Mesendoderm (in vitro differentiated cells): ENCODE measurements at regions not wholly inside any gene's neighbourhood (a gene's known extent, or its start where the extent isn't known, plus 50 kb on each side); places are given as distances from the start of the nearest gene placed in this dataset.

ENCODE experiments used
- DNase-seq: peaks from one replicate; pipeline ENCODE4 v3.0.0; 2013
- H2AK5ac ChIP-seq: 2 replicates; pipeline ENCODE4 v1.6.1; 2013; ENCODE audit warnings: low read length, inconsistent platforms
- H2BK120ac ChIP-seq: 2 replicates; pipeline ENCODE4 v1.6.1; 2013; ENCODE audit warnings: low read depth, mild to moderate bottlenecking, low read length, moderate library complexity, mixed read lengths
- H2BK15ac ChIP-seq: replicated peaks from 2 replicates; pipeline ENCODE4 v1.6.1; 2013; ENCODE audit warnings: low read depth, mild to moderate bottlenecking, moderate library complexity
- H2BK5ac ChIP-seq: 2 replicates; pipeline ENCODE4 v1.6.1; 2013; ENCODE audit warnings: low read length, inconsistent platforms
- H3K18ac ChIP-seq: 2 replicates; pipeline ENCODE4 v1.6.1; 2013; ENCODE audit warnings: mild to moderate bottlenecking, low read length, mixed read lengths
- H3K23ac ChIP-seq: one replicate; pipeline ENCODE4 v1.6.1; 2013; ENCODE audit warnings: low read length
- H3K27ac ChIP-seq: 2 replicates; pipeline ENCODE4 v1.5.1; 2013; ENCODE audit warnings: low read depth, mild to moderate bottlenecking, inconsistent platforms, low read length, moderate library complexity
- H3K27me3 ChIP-seq: 2 replicates; pipeline ENCODE4 v1.6.1; 2013; ENCODE audit warnings: low read length, control low read depth, mild to moderate bottlenecking, inconsistent platforms; ENCODE audit not compliant: insufficient read depth, poor library complexity
- H3K36me3 ChIP-seq: 2 replicates; pipeline ENCODE4 v1.6.1; 2013; ENCODE audit warnings: low read length, inconsistent platforms; ENCODE audit not compliant: control insufficient read depth, insufficient read depth
- H3K4ac ChIP-seq: one replicate; pipeline ENCODE4 v1.6.1; 2013; ENCODE audit warnings: low read depth, mild to moderate bottlenecking, low read length, moderate library complexity
- H3K4me1 ChIP-seq: 2 replicates; pipeline ENCODE4 v1.6.1; 2013; ENCODE audit warnings: low read depth, low read length, inconsistent platforms; ENCODE audit not compliant: control insufficient read depth
- H3K4me2 ChIP-seq: 2 replicates; pipeline ENCODE4 v1.6.1; 2013; ENCODE audit warnings: low read length
- H3K4me3 ChIP-seq: 2 replicates; pipeline ENCODE4 v1.5.1; 2013; ENCODE audit warnings: mild to moderate bottlenecking, low read length
- H3K56ac ChIP-seq: one replicate; pipeline ENCODE4 v1.6.1; 2013; ENCODE audit warnings: low read length
- H3K79me1 ChIP-seq: 2 replicates; pipeline ENCODE4 v1.6.1; 2013; ENCODE audit warnings: low read length, inconsistent platforms
- H3K79me2 ChIP-seq: 2 replicates; pipeline ENCODE4 v1.6.1; 2013; ENCODE audit warnings: mild to moderate bottlenecking, low read length; ENCODE audit not compliant: control insufficient read depth, insufficient read depth
- H3K9ac ChIP-seq: 2 replicates; pipeline ENCODE4 v1.6.1; 2013; ENCODE audit warnings: low read length, inconsistent platforms
- H4K5ac ChIP-seq: one replicate; pipeline ENCODE4 v1.6.1; 2013; ENCODE audit warnings: low read length
- H4K8ac ChIP-seq: one replicate; pipeline ENCODE4 v1.6.1; 2013; ENCODE audit warnings: low read depth, mild to moderate bottlenecking, control low read depth, low read length, moderate library complexity
- WGBS: extraction: QIAGEN DNeasy Blood & Tissue Kit; methylation state at CpG from one replicate; pipeline ENCODE4 v1.1.7; 2013; ENCODE audit warnings: low lambda C conversion rate, missing lambda C conversion rate; ENCODE audit not compliant: insufficient coverage; ENCODE audit errors: extremely low coverage; 5-methylcytosine and 5-hydroxymethylcytosine counted together

DNA sequence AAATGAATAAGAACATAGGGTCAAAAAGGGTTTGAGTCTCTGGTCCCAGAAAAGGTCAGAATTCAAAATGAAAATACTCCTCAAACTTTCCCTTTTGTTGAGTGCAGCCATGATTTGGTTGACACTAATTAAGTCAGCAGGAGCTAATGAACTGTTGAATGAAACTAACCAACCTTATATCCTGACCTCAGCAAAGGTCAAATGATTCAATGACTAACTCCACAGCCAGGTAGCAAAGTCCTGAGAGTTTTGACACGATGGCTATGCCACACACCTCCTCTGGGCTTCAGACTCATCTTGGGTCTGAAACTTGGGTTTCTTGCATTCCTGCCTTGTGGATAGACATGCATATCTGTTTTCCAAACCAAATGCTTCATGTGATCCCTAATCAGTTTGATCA, 172.3 kb downstream of the INO80D start:
- no peak overlapping the region for H3K23ac ChIP-seq
- H3K18ac ChIP-seq, result no peak overlapping the region
- H3K4ac ChIP-seq, result no peak overlapping the region
- no peak overlapping the region for H3K4me2 ChIP-seq
- H4K5ac ChIP-seq, result no peak overlapping the region
- H3K27ac ChIP-seq, result no peak overlapping the region
- H3K56ac ChIP-seq, result no peak overlapping the region
- no peak overlapping the region for H2BK5ac ChIP-seq
- H3K4me3 ChIP-seq, result no peak overlapping the region
- no peak overlapping the region for H2AK5ac ChIP-seq
- no peaks in the 10 kb centered on the region for H3K4me1 ChIP-seq
- no peak overlapping the region for H3K9ac ChIP-seq
- H3K36me3 ChIP-seq, result no peaks in the 10 kb centered on the region
- no CpG with 5 or more reads among the region's 1 CpG for WGBS
- no peak overlapping the region for H2BK120ac ChIP-seq
- H3K79me1 ChIP-seq, result no peaks in the 10 kb centered on the region
- no peaks in the 10 kb centered on the region for H3K79me2 ChIP-seq
- H4K8ac ChIP-seq, result no peak overlapping the region
- no peaks in the 10 kb centered on the region for H3K27me3 ChIP-seq
- DNase-seq, result no peak
- H2BK15ac ChIP-seq, result no peak overlapping the region

- no CpG with 5 or more reads among the region's 2 CpGs for WGBS
- Histone ChIP-seq H4K5ac (no peak overlapping the region), H2BK5ac (no peak overlapping the region), H3K79me1 (no peaks in the 10 kb centered on the region), H3K79me2 (no peaks in the 10 kb centered on the region), H3K36me3 (no peaks in the 10 kb centered on the region), H3K4me1 (no peaks in the 10 kb centered on the region), H2BK15ac (no peak overlapping the region), H3K4ac (no peak overlapping the region), H3K18ac (no peak overlapping the region), H3K4me3 (no peak overlapping the region), H3K56ac (no peak overlapping the region), H3K9ac (no peak overlapping the region), H3K4me2 (no peak overlapping the region), H2AK5ac (no peak overlapping the region), H4K8ac (no peak overlapping the region), H3K27ac (no peak overlapping the region), H3K27me3 (no peaks in the 10 kb centered on the region), H3K23ac (no peak overlapping the region), H2BK120ac (no peak overlapping the region)
- DNase-seq, result peak; percentile 68
Measured at GRCh38 chr2:205911306-205911705, 174.7 kb downstream of the INO80D start.

GRCh38 chr2:205909184-205909572, 176.8 kb downstream of the INO80D start:
- H3K56ac ChIP-seq, result no peak overlapping the region
- no CpG with 5 or more reads among the region's 6 CpGs for WGBS
- H3K4me3 ChIP-seq, result no peak overlapping the region
- H3K18ac ChIP-seq, result no peak overlapping the region
- no peaks in the 10 kb centered on the region for H3K36me3 ChIP-seq
- H3K27ac ChIP-seq, result no peak overlapping the region
- H2BK5ac ChIP-seq, result no peak overlapping the region
- no peak overlapping the region for H3K4ac ChIP-seq
- H2AK5ac ChIP-seq, result no peak overlapping the region
- no peak overlapping the region for H2BK120ac ChIP-seq
- H4K5ac ChIP-seq, result no peak overlapping the region
- no peak overlapping the region for H3K9ac ChIP-seq
- no peak overlapping the region for H3K4me2 ChIP-seq
- no peak overlapping the region for H4K8ac ChIP-seq
- DNase-seq, result no peak
- no peak overlapping the region for H2BK15ac ChIP-seq
- no peaks in the 10 kb centered on the region for H3K27me3 ChIP-seq
- H3K23ac ChIP-seq, result no peak overlapping the region
- no peaks in the 10 kb centered on the region for H3K79me2 ChIP-seq
- H3K79me1 ChIP-seq, result no peaks in the 10 kb centered on the region
- no peaks in the 10 kb centered on the region for H3K4me1 ChIP-seq

- H3K4ac ChIP-seq, result no peak overlapping the region
- H4K8ac ChIP-seq, result no peak overlapping the region
- no peak overlapping the region for H3K56ac ChIP-seq
- no peak overlapping the region for H3K4me2 ChIP-seq
- H3K79me2 ChIP-seq, result no peaks in the 10 kb centered on the region
- no peaks in the 10 kb centered on the region for H3K79me1 ChIP-seq
- no peaks in the 10 kb centered on the region for H3K4me1 ChIP-seq
- H2BK5ac ChIP-seq, result no peak overlapping the region
- DNase-seq, result no peak
- H3K36me3 ChIP-seq, result no peaks in the 10 kb centered on the region
- H3K18ac ChIP-seq, result no peak overlapping the region
- no peak overlapping the region for H3K4me3 ChIP-seq
- no peak overlapping the region for H3K27ac ChIP-seq
- H3K9ac ChIP-seq, result no peak overlapping the region
- H2BK15ac ChIP-seq, result no peak overlapping the region
- no peak overlapping the region for H2AK5ac ChIP-seq
- no peak overlapping the region for H3K23ac ChIP-seq
- no peak overlapping the region for H2BK120ac ChIP-seq
- WGBS, result no CpG with 5 or more reads among the region's 16 CpGs
- no peaks in the 10 kb centered on the region for H3K27me3 ChIP-seq
- no peak overlapping the region for H4K5ac ChIP-seq
Measured at GRCh38 chr2:205908212-205909183, 177.5 kb downstream of the INO80D start.

- Histone ChIP-seq H3K27ac (no peak overlapping the region), H2AK5ac (no peak overlapping the region), H2BK120ac (no peak overlapping the region), H3K4me1 (no peaks in the 10 kb centered on the region), H3K4me2 (no peak overlapping the region), H3K79me1 (no peaks in the 10 kb centered on the region), H3K27me3 (no peaks in the 10 kb centered on the region), H3K9ac (no peak overlapping the region), H3K23ac (no peak overlapping the region), H3K4ac (no peak overlapping the region), H4K5ac (no peak overlapping the region), H3K79me2 (no peaks in the 10 kb centered on the region), H3K18ac (no peak overlapping the region), H3K56ac (no peak overlapping the region), H2BK5ac (no peak overlapping the region), H4K8ac (no peak overlapping the region), H3K36me3 (no peaks in the 10 kb centered on the region), H3K4me3 (no peak overlapping the region), H2BK15ac (no peak overlapping the region)
- DNase-seq, result no peak
- WGBS, result no CpG with 5 or more reads among the region's 7 CpGs
Measured at GRCh38 chr2:205906419-205906818, 179.6 kb downstream of the INO80D start.
